ENCODE measurements at regions not wholly inside any gene's neighbourhood (a gene's known extent, or its start where the extent isn't known, plus 50 kb on each side); places are given as distances from the start of the nearest gene placed in this dataset.
"Not testable (repeated sequence)": the region's sequence is repeated elsewhere in the genome, so short reads cannot be mapped to it uniquely, and the experiment has no call there.

GRCh38 chr4:112708772-112709171, 71.8 kb downstream of the LARP7 start:
- DNase-seq (ENCODE audit: low read depth in 4 of 4, low spot score in 3 of 4): no peak

- DNase-seq (ENCODE audit: low read depth in 4 of 4, low spot score in 3 of 4): no peak
Measured at GRCh38 chr4:112714922-112715901, 78.3 kb downstream of the LARP7 start.

- no peak for DNase-seq (ENCODE audit: low read depth in 4 of 4, low spot score in 3 of 4)
Measured at GRCh38 chr4:112717856-112718255, 80.9 kb downstream of the LARP7 start.

GRCh38 chr4:112721627-112722026, 84.7 kb downstream of the LARP7 start:
- no peak for DNase-seq (ENCODE audit: low read depth in 4 of 4, low spot score in 3 of 4)

- DNase-seq (ENCODE audit: low read depth in 4 of 4, low spot score in 3 of 4): no peak
Measured at GRCh38 chr4:112726041-112726440, 89.1 kb downstream of the LARP7 start.

- DNase-seq (ENCODE audit: low read depth in 4 of 4, low spot score in 3 of 4): not testable (repeated sequence)
Measured at GRCh38 chr4:112727728-112728127, 90.8 kb downstream of the LARP7 start.

GRCh38 chr4:112731715-112732114, 94.8 kb downstream of the LARP7 start:
- no peak for DNase-seq (ENCODE audit: low read depth in 4 of 4, low spot score in 3 of 4)

- no peak for DNase-seq (ENCODE audit: low read depth in 4 of 4, low spot score in 3 of 4)
Measured at GRCh38 chr4:112732142-112732541, 95.2 kb downstream of the LARP7 start.

- DNase-seq (ENCODE audit: low read depth in 4 of 4, low spot score in 3 of 4): no peak
Measured at GRCh38 chr4:112735474-112735951, 98.6 kb downstream of the LARP7 start.

- DNase-seq (ENCODE audit: low read depth in 4 of 4, low spot score in 3 of 4): no peak
Measured at GRCh38 chr4:112736718-112737135, 99.8 kb downstream of the LARP7 start.

- no peak for DNase-seq (ENCODE audit: low read depth in 4 of 4, low spot score in 3 of 4)
Measured at GRCh38 chr4:112739442-112739841, 102.5 kb downstream of the LARP7 start.

- no peak for DNase-seq (ENCODE audit: low read depth in 4 of 4, low spot score in 3 of 4)
Measured at GRCh38 chr4:112747036-112747435, 110.1 kb downstream of the LARP7 start.

GRCh38 chr4:112748352-112748878, 111.5 kb downstream of the LARP7 start:
- no peak for DNase-seq (ENCODE audit: low read depth in 4 of 4, low spot score in 3 of 4)

GRCh38 chr4:112750749-112751148, 113.8 kb downstream of the LARP7 start:
- not testable (repeated sequence) for DNase-seq (ENCODE audit: low read depth in 4 of 4, low spot score in 3 of 4)

GRCh38 chr4:112751447-112751846, 114.5 kb downstream of the LARP7 start:
- no peak for DNase-seq (ENCODE audit: low read depth in 4 of 4, low spot score in 3 of 4)

- no peak for DNase-seq (ENCODE audit: low read depth in 4 of 4, low spot score in 3 of 4)
Measured at GRCh38 chr4:112752061-112752460, 115.1 kb downstream of the LARP7 start.

- no peak for DNase-seq (ENCODE audit: low read depth in 4 of 4, low spot score in 3 of 4)
Measured at GRCh38 chr4:112752510-112752909, 115.6 kb downstream of the LARP7 start.

- DNase-seq (ENCODE audit: low read depth in 4 of 4, low spot score in 3 of 4): no peak
Measured at GRCh38 chr4:112753333-112753732, 116.4 kb downstream of the LARP7 start.

- no peak for DNase-seq (ENCODE audit: low read depth in 4 of 4, low spot score in 3 of 4)
Measured at GRCh38 chr4:112759313-112759712, 122.4 kb downstream of the LARP7 start.

GRCh38 chr4:112765317-112765974, 128.5 kb downstream of the LARP7 start:
- DNase-seq (ENCODE audit: low read depth in 4 of 4, low spot score in 3 of 4): no peak

GRCh38 chr4:112766422-112766821, 129.5 kb downstream of the LARP7 start:
- no peak for DNase-seq (ENCODE audit: low read depth in 4 of 4, low spot score in 3 of 4)
